ENCODE measurements at regions not wholly inside any gene's neighbourhood (a gene's known extent, or its start where the extent isn't known, plus 50 kb on each side); places are given as distances from the start of the nearest gene placed in this dataset.

DNA sequence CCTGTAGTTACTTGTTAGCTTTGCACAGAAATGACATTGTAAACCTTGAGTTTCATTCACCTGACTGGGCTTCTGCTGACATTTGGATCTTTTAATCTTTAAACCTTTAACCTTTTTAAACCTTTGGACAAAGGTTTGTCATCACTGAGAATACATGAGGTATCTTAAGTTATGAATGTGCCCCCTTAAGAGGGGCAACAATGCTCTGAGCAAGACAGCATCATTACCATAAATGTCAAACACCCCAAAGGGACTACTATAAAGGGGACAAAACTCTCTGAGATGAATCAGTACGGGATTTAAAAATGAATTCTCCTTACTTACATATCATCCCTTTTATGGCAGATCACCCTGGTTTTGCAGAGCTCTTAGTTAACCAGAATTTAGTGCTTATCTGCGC is 203.3 kb downstream of the COG6 start:
- no peak for DNase-seq (ENCODE audit: low read depth in 3 of 3)

DNA sequence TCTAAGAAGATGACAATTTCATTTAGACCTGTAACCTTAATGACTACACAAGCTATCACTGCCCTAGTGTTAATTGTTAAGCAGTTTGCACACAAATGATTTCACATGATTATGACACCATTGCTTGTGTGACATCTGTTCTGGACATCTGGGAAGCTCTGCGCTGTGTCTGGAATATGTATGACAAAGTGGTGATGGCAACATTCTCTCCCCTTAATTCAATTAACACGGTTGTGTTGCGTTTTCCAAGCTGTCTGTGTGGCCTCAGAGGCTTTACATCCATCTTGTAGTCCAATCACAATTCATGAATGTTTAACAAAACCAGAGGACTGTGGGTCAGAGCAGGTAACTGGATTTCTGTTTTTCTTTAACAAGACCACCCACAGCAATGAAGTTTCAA is 204.4 kb downstream of the COG6 start:
- no peak for DNase-seq (ENCODE audit: low read depth in 3 of 3)

DNA sequence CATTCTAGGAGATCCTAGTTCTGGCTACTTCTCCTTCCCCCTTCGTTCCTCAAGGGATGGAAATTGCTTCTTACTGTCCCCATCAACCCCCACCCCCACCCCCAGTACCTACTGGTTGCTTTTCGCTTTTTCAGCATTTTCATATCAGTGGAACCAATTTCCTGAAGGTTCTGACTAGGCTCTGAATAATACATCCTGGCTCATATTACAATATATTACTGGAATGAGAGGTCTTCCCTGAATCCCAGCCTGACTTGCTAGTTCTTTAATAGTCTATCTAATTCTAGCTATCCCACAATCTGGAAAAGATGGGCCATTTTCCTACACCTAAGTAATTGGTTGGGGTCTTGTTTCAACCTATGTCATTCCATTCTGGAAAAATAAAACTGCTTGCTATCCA is 207.4 kb downstream of the COG6 start:
- DNase-seq (ENCODE audit: low read depth in 3 of 3) = no peak

DNA sequence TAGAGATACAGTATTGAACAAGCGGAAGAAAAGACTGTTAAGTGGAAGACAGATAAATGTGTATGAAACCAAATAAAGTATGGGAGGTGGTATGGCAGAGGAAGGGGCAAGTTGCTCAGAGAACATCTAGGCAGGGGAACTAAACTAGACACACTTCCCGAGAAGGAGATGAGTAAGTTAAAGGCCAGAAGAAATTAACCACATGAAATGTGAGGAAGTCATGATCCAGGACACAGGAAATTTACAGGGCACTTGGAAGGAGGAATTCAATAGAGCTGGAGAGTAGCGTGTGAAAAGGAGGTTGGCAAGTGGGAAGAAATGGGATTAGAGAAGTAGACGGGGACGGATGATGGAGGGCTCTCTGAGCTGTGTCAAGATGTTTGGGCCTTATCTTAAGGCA is 208.8 kb downstream of the COG6 start:
- DNase-seq (ENCODE audit: low read depth in 3 of 3) = no peak

DNA sequence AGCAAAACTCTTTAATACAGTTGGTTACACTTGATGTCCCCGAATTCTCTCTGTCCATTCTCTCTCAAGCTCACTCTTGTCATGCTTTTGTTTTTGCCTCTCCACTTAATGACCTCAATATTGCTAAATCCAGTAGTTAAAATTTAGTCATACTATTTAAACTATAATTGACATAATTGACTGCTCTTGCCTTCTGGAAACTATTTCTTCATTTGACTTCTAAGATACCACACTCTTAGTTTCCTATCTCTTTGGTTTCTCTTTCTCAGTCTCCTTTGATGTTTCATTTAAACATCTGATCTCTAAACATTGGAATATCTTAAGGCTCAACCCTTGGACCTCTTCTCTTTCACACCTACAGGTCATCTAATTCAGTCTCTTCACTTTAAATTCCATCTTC is 211.3 kb downstream of the COG6 start:
- DNase-seq (ENCODE audit: low read depth in 3 of 3) = no peak

DNA sequence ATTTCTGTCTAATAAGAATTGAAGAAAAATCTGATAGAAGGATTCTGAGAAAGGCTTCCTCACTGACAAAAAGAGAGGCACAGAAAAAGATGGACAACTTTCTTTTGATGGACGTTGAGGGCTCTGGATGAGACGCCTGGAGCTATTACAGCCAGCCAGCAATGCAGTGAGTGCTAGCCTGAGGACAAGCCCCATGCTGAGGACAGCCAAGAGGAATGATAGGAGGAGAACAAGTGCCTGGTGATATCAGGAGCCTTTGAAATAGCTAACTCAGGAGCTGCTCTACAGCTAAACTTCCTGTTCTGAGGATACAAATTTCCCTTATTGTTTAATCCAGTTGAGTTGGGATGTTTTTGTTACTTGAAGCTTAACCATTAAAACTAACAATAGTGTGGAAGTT is 212.3 kb downstream of the COG6 start:
- DNase-seq (ENCODE audit: low read depth in 3 of 3) = no peak

DNA sequence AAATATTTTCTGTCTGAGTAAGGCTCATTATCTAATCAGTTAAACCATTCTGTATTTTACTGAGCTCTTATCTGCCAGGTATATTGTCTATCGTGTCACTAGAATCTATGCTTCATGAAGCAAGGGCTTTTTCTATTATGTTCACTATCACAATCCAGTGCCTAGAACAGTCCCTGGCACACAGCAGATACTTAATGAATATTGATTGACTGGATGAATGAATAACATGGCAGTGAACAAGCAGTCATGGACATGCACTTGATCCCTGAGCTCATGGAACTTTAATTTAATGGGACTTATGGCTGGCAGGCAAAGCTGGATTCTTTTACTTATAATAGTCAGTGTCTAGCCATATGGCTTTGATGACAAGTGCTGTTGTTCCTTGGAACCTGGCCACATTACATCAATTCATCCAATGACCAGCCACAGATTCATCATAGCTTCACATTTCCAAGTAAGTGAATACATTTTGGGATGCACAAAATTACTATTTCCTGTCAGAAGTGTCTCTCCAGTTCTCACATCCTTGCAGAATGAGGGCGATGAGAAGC is 214.8 kb downstream of the COG6 start:
- DNase-seq (ENCODE audit: low read depth in 3 of 3) = no peak

DNA sequence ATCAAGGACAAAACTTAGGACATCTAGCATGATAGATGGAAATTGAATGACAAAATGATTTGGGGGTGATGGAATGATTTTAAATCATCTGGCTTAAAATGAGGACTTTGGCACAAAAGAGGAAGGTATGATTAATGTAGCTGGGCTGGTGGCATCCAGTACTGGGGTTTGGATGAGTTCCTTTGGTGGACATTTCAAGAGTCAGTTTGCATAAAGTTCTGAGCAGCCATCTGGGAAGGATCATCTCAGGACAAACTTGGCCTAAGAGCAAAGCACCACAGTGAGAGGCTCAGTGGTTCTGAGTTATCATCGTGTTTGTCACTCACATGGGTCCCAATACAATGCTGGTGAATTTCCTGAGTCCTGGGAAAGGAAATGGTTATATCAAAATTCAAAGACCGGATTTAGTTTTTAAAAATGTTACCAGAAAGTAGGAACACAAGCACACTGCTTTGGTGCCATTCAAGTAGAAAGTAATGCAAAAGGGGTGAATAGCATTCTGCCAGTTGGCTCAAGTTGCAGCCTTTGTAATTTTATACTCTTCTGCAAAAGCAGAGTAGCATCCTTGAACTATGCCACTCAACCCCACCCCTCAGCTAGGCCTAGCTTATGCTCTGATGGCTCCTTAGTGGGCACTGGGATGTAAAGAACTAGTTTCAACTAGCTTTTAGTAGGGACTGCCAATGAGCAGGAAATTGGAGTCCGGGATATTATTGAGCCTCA is 219.0 kb downstream of the COG6 start:
- DNase-seq (ENCODE audit: low read depth in 3 of 3) = no peak

DNA sequence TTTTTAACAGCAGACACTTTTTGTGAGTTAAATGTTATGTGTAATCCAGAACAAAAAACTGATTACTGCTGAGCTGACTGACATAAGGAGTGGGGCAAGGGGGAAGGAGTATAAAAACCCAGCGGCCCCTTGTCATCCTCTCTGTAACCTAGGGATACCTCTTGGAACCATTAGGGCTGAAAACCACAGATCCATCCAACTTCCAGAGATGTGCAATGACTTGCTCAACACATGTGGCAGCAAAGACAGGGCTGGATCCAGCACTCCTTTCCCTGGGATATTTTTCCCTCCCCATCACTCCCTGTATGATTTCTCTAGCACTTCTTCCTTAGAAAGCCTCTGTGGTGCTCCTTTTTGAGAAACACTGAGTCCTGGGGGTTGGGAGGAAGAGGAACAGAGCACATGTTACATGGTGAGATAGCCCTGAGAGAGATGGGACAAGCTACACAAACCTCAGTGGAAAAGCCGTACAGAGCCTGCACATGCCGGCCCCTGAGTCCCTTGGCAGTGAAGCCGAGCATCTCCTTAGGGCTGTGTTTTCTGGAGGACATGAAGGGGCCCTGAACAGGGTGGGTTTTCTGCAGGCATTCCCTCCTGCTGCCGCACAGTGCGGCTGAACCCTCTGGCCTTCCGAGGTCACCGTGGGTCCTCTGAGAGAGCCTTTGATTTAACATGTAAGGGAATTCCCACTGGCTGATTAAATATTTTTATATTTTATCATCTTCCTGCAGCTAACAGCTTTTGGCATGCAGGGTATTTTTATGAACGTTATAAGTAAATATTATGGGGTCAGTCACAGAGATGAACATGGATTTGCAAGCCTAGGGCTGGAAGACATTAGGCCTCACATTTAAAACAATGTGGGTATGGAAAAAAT is 219.9 kb downstream of the COG6 start:
- no peak for DNase-seq (ENCODE audit: low read depth in 3 of 3)

DNA sequence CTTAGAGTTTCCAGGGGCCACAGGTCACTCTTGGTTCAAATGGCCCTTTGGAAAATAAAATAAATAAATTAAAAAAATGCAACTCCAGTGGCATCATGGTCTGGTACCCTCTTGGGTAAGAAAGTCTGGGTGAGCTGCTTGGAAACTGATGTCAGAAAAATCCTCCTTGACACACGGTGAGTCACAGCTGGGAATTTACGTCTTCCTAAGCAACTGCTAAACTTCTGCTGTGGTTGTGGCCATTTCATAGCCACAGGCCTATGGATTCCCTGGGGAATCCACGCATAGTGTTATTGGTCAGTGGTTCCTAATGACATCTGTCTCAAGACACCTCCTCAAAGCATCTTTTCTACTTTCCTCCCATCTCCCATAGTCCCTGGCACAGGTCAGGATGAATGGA is 220.8 kb downstream of the COG6 start:
- no peak for DNase-seq (ENCODE audit: low read depth in 3 of 3)

DNA sequence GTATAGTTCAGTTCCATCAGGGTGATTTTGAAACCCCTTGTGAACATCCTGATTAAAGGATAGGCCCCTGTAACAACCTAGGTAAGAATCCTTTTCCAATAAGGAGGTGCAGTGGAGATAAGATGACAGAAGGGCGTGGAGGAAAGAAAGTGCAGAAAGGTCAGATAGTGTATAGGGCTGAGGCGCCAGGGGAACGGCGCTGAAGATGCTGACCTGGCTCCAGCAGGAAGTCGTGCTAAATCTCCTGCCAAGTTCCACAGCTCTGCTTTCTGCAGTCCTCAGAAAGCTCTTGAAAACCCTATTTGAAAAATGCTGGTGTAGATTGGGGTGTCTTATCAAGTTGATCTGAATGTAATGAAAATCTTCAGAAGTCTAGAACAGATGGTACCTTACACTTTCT is 221.7 kb downstream of the COG6 start:
- no peak for DNase-seq (ENCODE audit: low read depth in 3 of 3)

DNA sequence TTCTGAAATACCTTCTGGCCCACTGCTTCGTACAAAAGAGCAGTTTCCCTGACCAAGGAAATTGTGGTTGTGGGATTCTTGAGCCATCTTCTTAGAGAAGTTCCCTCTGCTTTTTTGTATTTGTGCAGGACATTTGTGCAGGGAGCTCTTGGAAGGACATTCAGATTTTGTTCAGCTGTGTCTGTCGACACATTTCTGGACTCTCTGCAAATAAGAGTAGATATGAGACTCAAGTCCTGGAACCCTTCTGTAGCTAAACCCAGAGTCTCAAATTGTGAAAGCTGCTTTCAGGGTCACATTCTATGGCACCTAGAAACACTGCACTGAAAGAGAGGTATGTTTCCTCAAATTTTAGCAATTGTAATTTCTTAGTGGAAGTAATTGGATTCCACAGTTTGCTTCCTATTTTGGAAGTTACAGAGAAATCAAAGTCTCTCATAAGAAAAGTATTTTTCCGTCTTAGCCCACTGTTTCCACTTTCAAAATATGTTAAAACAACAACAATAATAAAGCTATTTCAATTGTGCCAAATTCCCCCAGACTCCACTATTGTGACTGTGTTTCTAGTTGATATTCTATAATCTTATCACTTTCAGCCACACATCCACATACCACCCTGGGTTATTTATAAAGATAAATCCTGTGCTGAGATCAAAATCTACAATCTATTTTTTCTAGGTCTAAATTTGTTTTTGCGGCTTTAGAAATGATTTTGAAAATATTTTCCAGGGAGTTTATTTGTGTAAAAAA is 224.0 kb downstream of the COG6 start:
- DNase-seq (ENCODE audit: low read depth in 3 of 3) = no peak

DNA sequence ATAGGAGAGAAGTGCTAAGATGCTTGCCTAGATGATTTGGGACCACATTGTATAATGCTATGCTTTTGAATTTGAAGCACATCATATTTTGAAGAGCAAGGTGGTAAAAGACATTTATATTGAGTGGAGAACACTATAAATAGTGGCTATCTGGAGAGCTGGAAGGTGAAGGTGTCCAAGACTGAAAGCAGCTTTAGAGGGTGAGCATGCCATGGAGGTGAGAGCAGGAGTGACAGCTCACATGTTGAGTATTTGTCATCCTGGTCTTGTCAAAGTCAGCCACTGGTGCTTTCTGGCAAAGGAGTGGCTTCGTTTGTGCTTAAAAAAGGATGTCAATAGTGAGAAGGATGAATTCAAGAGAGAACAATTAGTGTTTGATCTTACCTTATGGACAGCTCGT is 225.9 kb downstream of the COG6 start:
- DNase-seq (ENCODE audit: low read depth in 3 of 3) = no peak

DNA sequence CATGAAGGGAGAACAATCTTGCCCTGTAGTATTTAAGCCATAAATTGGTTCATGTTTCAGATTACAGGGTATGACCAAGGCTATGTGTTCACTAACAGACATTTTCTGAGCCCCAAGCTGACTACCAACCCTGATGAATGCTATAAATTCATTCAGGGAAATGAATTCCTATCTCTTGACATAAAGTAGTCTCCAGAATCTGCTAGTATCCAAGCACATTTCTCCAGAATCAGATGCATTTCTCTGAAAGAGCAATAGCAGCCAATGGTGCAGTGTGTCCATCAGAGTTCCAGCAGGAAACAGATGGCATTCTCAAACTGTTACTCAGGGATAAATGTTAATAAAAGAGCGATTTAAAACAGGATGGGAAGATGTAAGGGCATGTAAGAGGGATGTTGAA is 226.4 kb downstream of the COG6 start:
- DNase-seq (ENCODE audit: low read depth in 3 of 3) = no peak

DNA sequence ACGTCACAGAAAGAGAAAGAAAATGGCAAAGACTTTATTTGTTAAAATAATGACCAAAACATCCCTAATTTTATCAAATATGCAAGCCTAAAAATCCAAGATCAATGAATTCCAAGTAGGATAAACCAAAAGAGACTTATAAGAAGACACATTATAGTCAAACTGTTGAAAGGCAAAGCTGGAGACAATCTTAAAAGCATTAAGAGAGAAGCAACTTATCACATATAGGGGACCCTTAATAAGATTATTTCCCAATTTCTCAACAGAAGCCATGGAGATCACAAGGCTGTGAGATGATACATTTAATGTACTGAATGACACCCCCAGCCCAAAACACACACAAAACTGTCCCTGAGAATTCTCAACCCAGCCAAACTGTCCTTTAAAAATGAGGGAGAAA is 228.7 kb downstream of the COG6 start:
- no peak for DNase-seq (ENCODE audit: low read depth in 3 of 3)

DNA sequence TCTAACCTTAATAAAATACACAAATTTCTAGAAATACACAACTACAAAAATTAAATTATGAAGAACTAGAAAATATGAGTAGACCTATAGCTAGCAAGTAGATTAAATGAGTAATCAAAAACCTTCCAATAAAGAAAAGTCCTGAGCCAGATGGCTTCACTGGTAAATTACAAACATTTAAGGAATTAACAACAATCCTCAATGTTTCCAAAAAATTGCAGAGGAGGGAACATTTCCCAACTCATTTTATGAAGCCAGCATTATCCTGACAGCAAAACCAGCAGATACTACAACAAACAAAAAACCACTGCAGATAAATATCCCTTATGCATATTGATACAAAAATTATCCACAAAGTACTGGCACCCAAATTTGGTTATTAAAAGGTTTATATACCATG is 230.9 kb downstream of the COG6 start:
- DNase-seq (ENCODE audit: low read depth in 3 of 3) = no peak

DNA sequence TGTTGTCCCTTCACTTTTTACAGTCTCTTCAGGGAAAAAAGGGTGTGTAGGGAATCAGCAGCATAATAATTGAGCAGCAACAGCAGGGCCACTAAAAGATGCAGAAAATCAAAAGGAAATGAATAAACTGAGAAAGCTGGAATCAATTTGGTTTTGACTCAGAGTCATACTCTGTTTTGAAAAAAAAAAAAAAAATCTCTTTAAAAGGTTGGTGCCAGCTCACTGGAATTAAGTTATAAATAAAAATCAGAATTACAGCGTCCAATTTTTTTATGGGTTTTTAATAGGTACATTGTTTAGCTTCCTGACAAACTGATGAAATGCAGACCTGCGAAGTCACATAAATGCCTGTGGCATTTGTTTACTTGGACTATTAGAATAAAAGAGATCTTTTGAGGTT is 231.9 kb downstream of the COG6 start:
- DNase-seq (ENCODE audit: low read depth in 3 of 3) = no peak

DNA sequence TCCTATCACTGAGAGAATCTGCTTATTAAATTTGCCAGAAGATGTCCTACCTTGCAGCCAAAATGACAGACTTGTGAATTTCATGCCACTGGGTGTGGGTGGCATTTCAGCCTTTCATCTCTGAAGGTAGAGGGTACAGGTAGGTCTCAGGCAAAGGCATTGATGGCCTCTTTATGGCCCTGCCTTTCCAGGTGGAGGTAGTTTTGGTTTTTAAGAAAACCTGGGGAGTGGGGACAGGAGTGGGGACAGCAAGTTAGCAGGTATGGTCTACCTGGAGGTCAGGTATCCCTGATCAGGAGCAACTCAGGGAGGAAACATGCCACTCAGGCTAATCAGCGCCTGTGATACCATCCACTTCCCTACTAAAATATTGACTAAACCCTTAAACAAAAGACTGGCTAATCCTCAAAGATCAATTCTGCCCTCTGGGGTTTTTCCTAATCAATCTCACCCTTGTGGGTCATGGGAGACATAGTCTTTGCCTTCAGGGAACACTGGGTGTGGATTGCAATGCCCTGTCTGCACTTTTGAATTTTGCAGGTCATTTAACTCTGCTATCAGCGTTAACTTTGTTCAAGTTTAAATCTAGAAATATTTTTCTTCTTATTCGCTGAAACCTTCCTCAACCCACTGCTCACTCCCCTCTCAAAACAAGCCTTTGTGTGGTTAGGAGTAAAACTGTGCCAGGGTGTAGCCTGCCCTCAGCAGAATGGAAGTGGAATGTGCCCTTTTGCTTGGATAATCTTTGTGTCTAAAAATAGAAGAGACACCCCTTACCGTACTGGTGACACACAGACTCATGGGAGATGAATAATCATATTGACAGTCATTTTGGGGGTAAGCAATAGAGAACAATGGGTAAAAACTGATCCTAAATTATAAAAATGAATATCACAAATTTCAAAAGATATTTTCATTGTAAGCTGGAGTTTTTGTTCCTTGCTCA is 233.7 kb downstream of the COG6 start:
- no peak for DNase-seq (ENCODE audit: low read depth in 3 of 3)

DNA sequence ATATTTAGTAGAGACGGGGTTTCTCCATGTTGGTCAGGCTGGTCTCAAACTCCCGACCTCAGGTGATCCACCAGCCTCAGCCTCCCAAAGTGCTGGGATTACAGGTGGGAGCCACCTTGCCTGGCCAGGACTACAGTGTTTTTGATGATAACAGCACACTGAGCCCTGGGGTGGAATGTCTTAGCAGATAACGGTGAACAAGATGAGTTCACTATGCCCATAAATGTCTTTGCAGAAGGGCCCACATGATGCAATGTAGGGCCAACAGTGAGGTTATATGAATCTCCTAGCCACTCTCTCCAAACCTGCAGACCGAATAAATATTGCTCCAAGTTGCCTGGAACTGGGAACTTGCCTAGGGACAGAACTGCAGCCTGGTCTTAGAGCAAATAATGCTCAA is 235.1 kb downstream of the COG6 start:
- no peak for DNase-seq (ENCODE audit: low read depth in 3 of 3)

DNA sequence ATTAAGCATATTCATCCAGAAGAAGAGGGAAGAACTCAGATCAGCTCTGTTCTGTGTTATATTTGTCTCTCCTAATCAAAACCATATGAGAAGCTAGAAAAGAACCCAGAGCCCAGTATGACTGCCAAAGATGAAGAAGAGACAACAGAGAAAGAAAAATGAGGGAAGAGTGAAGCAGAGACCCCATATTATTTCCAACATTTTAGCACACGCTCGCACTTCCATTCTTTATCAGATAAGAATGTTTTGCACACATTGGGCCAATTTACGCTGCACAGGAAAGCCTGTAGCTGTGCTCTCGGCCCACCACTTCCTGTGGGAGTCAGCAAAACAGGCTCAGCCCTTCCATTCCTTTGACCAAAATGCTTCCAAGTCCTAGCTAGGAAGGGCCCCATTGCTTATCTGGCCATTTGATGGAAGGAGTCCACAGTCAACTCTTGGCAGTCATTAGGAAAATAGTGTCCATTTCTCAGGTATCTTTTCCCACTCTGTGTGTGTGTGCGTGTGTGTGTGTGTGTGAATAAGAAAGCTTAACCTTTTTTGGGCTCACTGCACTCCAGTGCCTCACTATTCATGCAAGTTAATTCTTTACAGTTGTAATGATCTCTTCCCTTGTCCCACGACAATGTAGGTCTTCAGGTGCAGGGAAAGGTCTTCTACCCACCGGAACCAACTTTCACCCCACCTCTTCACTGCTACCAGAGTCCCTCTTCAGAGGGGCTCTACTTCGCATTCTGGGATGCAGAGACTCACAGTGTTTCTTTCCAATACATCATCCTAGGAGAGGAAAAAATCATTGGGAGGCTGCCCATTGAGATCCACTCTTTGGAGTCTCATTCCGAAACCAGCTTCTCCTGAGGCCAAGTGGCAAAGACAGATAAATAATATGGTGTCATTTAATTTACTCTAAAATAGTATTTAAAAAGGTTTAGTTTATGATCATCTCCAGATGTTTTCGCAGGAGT is 237.5 kb downstream of the COG6 start:
- no peak for DNase-seq (ENCODE audit: low read depth in 3 of 3)
